Heart left ventricle (tissue), 16 donors: ENCODE measurements at regions not wholly inside any gene's neighbourhood (a gene's known extent, or its start where the extent isn't known, plus 50 kb on each side); places are given as distances from the start of the nearest gene placed in this dataset.

Experiments used
- ATAC-seq, 4 donors: fragments of 200-7000 bp; cut with Tn5 transposase; one replicate each; pipeline ENCODE4 v1.9.1; 2020 to 2022; ENCODE audit warnings: moderate library complexity in 4 of 4, mild to moderate bottlenecking in 3 of 4, moderate number of reproducible peaks in 1 of 4
- DNase-seq, 5 donors: peaks; one replicate each; pipeline ENCODE4 v3.0.0-alpha.2; 2020
- H3K27ac ChIP-seq, 12 donors: fragments of 200-600 bp; sonication (generic) in 4 of 12; one replicate each; pipeline versions ENCODE4 v1.5.0 to v1.8.0; 2016 to 2022; ENCODE audit warnings: mild to moderate bottlenecking in 2 of 12
- H3K27me3 ChIP-seq, 9 donors: fragments of 200-600 bp; sonication (generic) in 2 of 9; one replicate each; pipeline versions ENCODE4 v1.5.1 to v1.8.0; 2016 to 2022; ENCODE audit warnings: mild to moderate bottlenecking in 3 of 9
- H3K36me3 ChIP-seq, 9 donors: fragments of 200-600 bp; sonication (generic) in 2 of 9; one replicate each; pipeline versions ENCODE4 v1.5.0 to v1.8.0; 2018 to 2022; ENCODE audit warnings: mild to moderate bottlenecking in 2 of 9
- H3K4me1 ChIP-seq, 12 donors: fragments of 200-600 bp; sonication (generic) in 4 of 12; one replicate each; pipeline versions ENCODE4 v1.5.0 to v1.8.0; 2016 to 2022; ENCODE audit warnings: mild to moderate bottlenecking in 3 of 12
- H3K4me3 ChIP-seq, 12 donors: fragments of 200-600 bp; sonication (generic) in 4 of 12; one replicate each; pipeline versions ENCODE4 v1.5.0 to v1.8.0; 2017 to 2022; ENCODE audit warnings: mild to moderate bottlenecking in 9 of 12, moderate library complexity in 4 of 12
- H3K9me3 ChIP-seq, 12 donors: fragments of 200-600 bp; sonication (generic) in 4 of 12; one replicate each; pipeline versions ENCODE4 v1.5.0 to v1.8.0; 2016 to 2022; ENCODE audit warnings: mild to moderate bottlenecking in 1 of 12
- CTCF ChIP-seq, 12 donors: fragments of 200-600 bp; sonication (generic) in 4 of 12; IDR thresholded peaks; one replicate each; pipeline versions ENCODE4 v1.5.0 to v1.8.0; 2018 to 2022; ENCODE audit warnings: antibody characterized with exemption in 12 of 12, mild to moderate bottlenecking in 5 of 12
- POLR2A ChIP-seq, 2 donors: fragments of 450-650 bp; IDR thresholded peaks; one replicate each; pipeline ENCODE4 v1.6.1; 2017; ENCODE audit warnings: antibody characterized with exemption in 2 of 2, mild to moderate bottlenecking in 2 of 2, moderate library complexity in 2 of 2
- WGBS, 4 donors: extraction: QIAGEN DNeasy Blood & Tissue Kit in 2 of 4; methylation state at CpG; one replicate each; pipeline versions ENCODE4 v1.1.5 to v1.1.7; 2013 to 2018; 5-methylcytosine and 5-hydroxymethylcytosine counted together
- intact Hi-C, 10 donors: fragments of 100-400 bp; cut with DNase I; formaldehyde crosslinking; loops; one replicate each; pipeline versions ENCODE4 v1.11.1 to v1.14.2; 2022
- donor health status: ischemic (EF 13 %, LVEDD 7.1; RV severe dilation, severe dysfunction).
- donor health status: healthy with polysubstance abuse.
- donor health status: DM: no; HTN: yes; CAD: no.
- donor health status: DM: no; HTN: no; CAD: no.
- donor health status: ischemic (EF 25% LVEDD 6.9; RV normal size, moderate dysfunction).
- donor health status: ischemic (EF 25% LVEDD 5.7; RV mildly dilated, moderate dysfunction).
- donor health status: healthy.
- donor health status: DM: yes; HTN: yes; CAD: no.
- donor health status: ischemic (EF 35%, LVEDD 5.7; RV mildly dilated, moderate dysfunction).
- donor health status: nonischemic (EF 11% LVEDD 7.7; RV severe dilation, severe dysfunction).
- donor health status: DM: yes; HTN: yes; CAD: no.
- donor health status: PGD.
- donor health status: ischemic (EF 29% LVEDD 5.4; RV normal size, mild dysfunction).
- donor health status: nonischemic (EF 23%, LVEDD 6.1; RV moderate dilation, normal function).

- intact Hi-C loops: no loop called here
- H3K4me1 ChIP-seq: no peaks in the 10 kb centered on the region
Measured at GRCh38 chr2:217151509-217152206, 291.8 kb upstream of the TNP1 start.

GRCh38 chr2:217150236-217150635, 290.4 kb upstream of the TNP1 start:
- Histone ChIP-seq H3K4me3 (no peak overlapping the region), H3K36me3 (no peaks in the 10 kb centered on the region), H3K4me1 (no peaks in the 10 kb centered on the region), H3K27ac (peak overlapping the region in 2 of 12 donors; percentile 28 to 47), H3K27me3 (peaks cover 0 to 26% (median 0%) of the 10 kb centered on the region in 9 donors), H3K9me3 (no peaks in the 10 kb centered on the region)
- TF ChIP-seq POLR2A (IDR thresholded peaks at IDR 0.05) (no peak), CTCF (IDR thresholded peaks at IDR 0.05) (no peak)
- WGBS, 4 donors: 83 to 92% (median 86%) methylated on average over 4 of the region's 4 CpGs
- intact Hi-C loops: no loop called here
- no peak for DNase-seq
- peak in 1 of 4 donors; percentile 31 for ATAC-seq

More at GRCh38 chr2:217151509-217152206, 291.8 kb upstream of the TNP1 start:
- ATAC-seq: peak in 3 of 4 donors; percentile 74 to 87 (median 79)
- TF ChIP-seq POLR2A (IDR thresholded peaks at IDR 0.05) (no peak), CTCF (IDR thresholded peaks at IDR 0.05) (no peak)
- H3K9me3 ChIP-seq: no peaks in the 10 kb centered on the region
- no peaks in the 10 kb centered on the region for H3K36me3 ChIP-seq
- H3K4me3 ChIP-seq: no peak overlapping the region
- H3K27me3 ChIP-seq: peaks cover 0 to 34% (median 0%) of the 10 kb centered on the region in 9 donors
- WGBS, 4 donors: 65 to 76% (median 70%) methylated on average over 10 of the region's 10 CpGs
- peak in 2 of 5 donors; percentile 29 to 34 for DNase-seq
- peak overlapping the region in 3 of 12 donors; percentile 4 to 21 (median 17) for H3K27ac ChIP-seq

GRCh38 chr2:217149087-217149660, 289.3 kb upstream of the TNP1 start:
- ATAC-seq (no peak), DNase-seq (no peak)
- no peak overlapping the region for H3K4me3 ChIP-seq
- no peaks in the 10 kb centered on the region for H3K36me3 ChIP-seq
- intact Hi-C loops: loop anchor here in 1 of 10 donors (10.0 kb wide), 1 partner anchor 134 kb away; no protein-coding TSS in a partner anchor
- 85 to 91% (median 90%) methylated on average over 4 of the region's 4 CpGs for WGBS, 4 donors
- H3K9me3 ChIP-seq: no peaks in the 10 kb centered on the region
- peaks cover 0 to 16% (median 0%) of the 10 kb centered on the region in 9 donors for H3K27me3 ChIP-seq
- no peaks in the 10 kb centered on the region for H3K4me1 ChIP-seq
- TF ChIP-seq POLR2A (IDR thresholded peaks at IDR 0.05): no peak
- no peak for TF ChIP-seq CTCF (IDR thresholded peaks at IDR 0.05)
- H3K27ac ChIP-seq: peak overlapping the region in 1 of 12 donors; percentile 20

- no peaks in the 10 kb centered on the region for H3K36me3 ChIP-seq
- no peaks in the 10 kb centered on the region for H3K4me1 ChIP-seq
- peaks cover 0 to 4% (median 0%) of the 10 kb centered on the region in 12 donors for H3K9me3 ChIP-seq
- DNase-seq: no peak
- intact Hi-C loops: loop anchor here in 1 of 10 donors (10.0 kb wide), 1 partner anchor 133 kb away; no protein-coding TSS in a partner anchor
- H3K4me3 ChIP-seq: no peak overlapping the region
- TF ChIP-seq POLR2A (IDR thresholded peaks at IDR 0.05): no peak
- TF ChIP-seq CTCF (IDR thresholded peaks at IDR 0.05): no peak
- WGBS, 4 donors: 84 to 85% (median 84%) methylated on average over 2 of the region's 2 CpGs
- ATAC-seq: no peak
- H3K27me3 ChIP-seq: peaks cover 0 to 13% (median 0%) of the 10 kb centered on the region in 9 donors
- H3K27ac ChIP-seq: no peak overlapping the region
Measured at GRCh38 chr2:217147818-217148217, 288.0 kb upstream of the TNP1 start.
